OCI-LY3 (cell line): ENCODE measurements at regions not wholly inside any gene's neighbourhood (a gene's known extent, or its start where the extent isn't known, plus 50 kb on each side); places are given as distances from the start of the nearest gene placed in this dataset.

Experiments used
- CTCF ChIP-seq: fragments of 200-600, 300-600 bp; sonication (generic); IDR thresholded peaks from 2 replicates; pipeline ENCODE4 v1.5.1; 2014; ENCODE audit warnings: antibody characterized with exemption, low read length, low read depth
- EZH2phosphoT487 ChIP-seq: fragments of 200-600 bp; shearing (Covaris generic); IDR thresholded peaks from 2 replicates; pipeline ENCODE4 v1.6.1; 2018; ENCODE audit warnings: antibody characterized with exemption, mixed run types, low read depth

GRCh38 chr12:65643595-65644386 lies 180.5 kb upstream of the HMGA2 start:
- TF ChIP-seq CTCF (no peak), EZH2phosphoT487 (no peak)
